ENCODE measurements at regions not wholly inside any gene's neighbourhood (a gene's known extent, or its start where the extent isn't known, plus 50 kb on each side); places are given as distances from the start of the nearest gene placed in this dataset.

GRCh38 chr1:8077120-8077573, 51.0 kb upstream of the ERRFI1 start:
- no peak for TF ChIP-seq EZH2 (IDR thresholded peaks at IDR 0.05; ENCODE audit: borderline replicate concordance, low read length)
- TF ChIP-seq, protein P1, sequence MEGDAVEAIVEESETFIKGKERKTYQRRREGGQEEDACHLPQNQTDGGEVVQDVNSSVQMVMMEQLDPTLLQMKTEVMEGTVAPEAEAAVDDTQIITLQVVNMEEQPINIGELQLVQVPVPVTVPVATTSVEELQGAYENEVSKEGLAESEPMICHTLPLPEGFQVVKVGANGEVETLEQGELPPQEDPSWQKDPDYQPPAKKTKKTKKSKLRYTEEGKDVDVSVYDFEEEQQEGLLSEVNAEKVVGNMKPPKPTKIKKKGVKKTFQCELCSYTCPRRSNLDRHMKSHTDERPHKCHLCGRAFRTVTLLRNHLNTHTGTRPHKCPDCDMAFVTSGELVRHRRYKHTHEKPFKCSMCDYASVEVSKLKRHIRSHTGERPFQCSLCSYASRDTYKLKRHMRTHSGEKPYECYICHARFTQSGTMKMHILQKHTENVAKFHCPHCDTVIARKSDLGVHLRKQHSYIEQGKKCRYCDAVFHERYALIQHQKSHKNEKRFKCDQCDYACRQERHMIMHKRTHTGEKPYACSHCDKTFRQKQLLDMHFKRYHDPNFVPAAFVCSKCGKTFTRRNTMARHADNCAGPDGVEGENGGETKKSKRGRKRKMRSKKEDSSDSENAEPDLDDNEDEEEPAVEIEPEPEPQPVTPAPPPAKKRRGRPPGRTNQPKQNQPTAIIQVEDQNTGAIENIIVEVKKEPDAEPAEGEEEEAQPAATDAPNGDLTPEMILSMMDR (IDR thresholded peaks at IDR 0.05; ENCODE audit: low read length), result no peak
